ENCODE measurements at regions not wholly inside any gene's neighbourhood (a gene's known extent, or its start where the extent isn't known, plus 50 kb on each side); places are given as distances from the start of the nearest gene placed in this dataset.

GRCh38 chrX:39819921-39820849, 277.6 kb downstream of the BCOR start:
- H3K27me3 ChIP-seq = no peaks in the 10 kb centered on the region
- ATAC-seq (peak; percentile 47), DNase-seq (no peak)
- no peaks in the 10 kb centered on the region for H3K36me3 ChIP-seq (replicated peaks in 1 of 2; ENCODE audit: insufficient read depth in 1 of 2, low read depth in 2 of 2)
- H3K4me3 ChIP-seq = no peak overlapping the region
- intact Hi-C loops (cut with DNase I) = no loop called here
- H3K4me1 ChIP-seq = peaks cover 7% of the 10 kb centered on the region
- H3K9me3 ChIP-seq = no peaks in the 10 kb centered on the region
- H3K27ac ChIP-seq = no peak overlapping the region
- no peak for TF ChIP-seq CTCF (IDR thresholded peaks at IDR 0.05)
- TF ChIP-seq POLR2A (IDR thresholded peaks at IDR 0.05) = no peak
- 33 to 58% methylated on average over 11 to 28 of the region's 34 CpGs for WGBS, 2 donors

GRCh38 chrX:39820938-39821708, 276.6 kb downstream of the BCOR start:
- H3K4me1 ChIP-seq = peaks cover 8% of the 10 kb centered on the region
- TF ChIP-seq CTCF (IDR thresholded peaks at IDR 0.05) (no peak), POLR2A (IDR thresholded peaks at IDR 0.05) (no peak)
- no peak overlapping the region for H3K4me3 ChIP-seq
- DNase-seq (peak; percentile 7 to 35 (median 24)), ATAC-seq (peak; percentile 48)
- H3K27ac ChIP-seq = no peak overlapping the region
- H3K27me3 ChIP-seq = no peaks in the 10 kb centered on the region
- WGBS, 2 donors = 2% methylated on average over 40 of the region's 98 CpGs; no CpG with 5 or more reads in 1 of the 2 donors
- H3K9me3 ChIP-seq = no peaks in the 10 kb centered on the region
- intact Hi-C loops (cut with DNase I) = no loop called here
- H3K36me3 ChIP-seq (replicated peaks in 1 of 2; ENCODE audit: insufficient read depth in 1 of 2, low read depth in 2 of 2) = no peaks in the 10 kb centered on the region

- DNase-seq (no peak), ATAC-seq (no peak)
- H3K4me3 ChIP-seq = no peak overlapping the region
- H3K27me3 ChIP-seq = no peaks in the 10 kb centered on the region
- intact Hi-C loops (cut with DNase I) = no loop called here
- no peaks in the 10 kb centered on the region for H3K36me3 ChIP-seq (replicated peaks in 1 of 2; ENCODE audit: insufficient read depth in 1 of 2, low read depth in 2 of 2)
- peaks cover 13% of the 10 kb centered on the region for H3K4me1 ChIP-seq
- 26 to 67% methylated on average over 3 to 6 of the region's 26 CpGs for WGBS, 2 donors
- H3K9me3 ChIP-seq = no peaks in the 10 kb centered on the region
- TF ChIP-seq CTCF (IDR thresholded peaks at IDR 0.05) (no peak), POLR2A (IDR thresholded peaks at IDR 0.05) (no peak)
- no peak overlapping the region for H3K27ac ChIP-seq
Measured at GRCh38 chrX:39821709-39822095, 276.1 kb downstream of the BCOR start.

- H3K9me3 ChIP-seq = no peaks in the 10 kb centered on the region
- 86 to 92% methylated on average over 12 to 14 of the region's 15 CpGs for WGBS, 2 donors
- no peak overlapping the region for H3K4me3 ChIP-seq
- H3K4me1 ChIP-seq = peaks cover 19% of the 10 kb centered on the region
- no peak for ATAC-seq
- no peak for DNase-seq
- H3K27me3 ChIP-seq = no peaks in the 10 kb centered on the region
- intact Hi-C loops (cut with DNase I) = no loop called here
- H3K27ac ChIP-seq = no peak overlapping the region
- no peaks in the 10 kb centered on the region for H3K36me3 ChIP-seq (replicated peaks in 1 of 2; ENCODE audit: insufficient read depth in 1 of 2, low read depth in 2 of 2)
- TF ChIP-seq POLR2A (IDR thresholded peaks at IDR 0.05) (no peak), CTCF (IDR thresholded peaks at IDR 0.05) (no peak)
Measured at GRCh38 chrX:39822133-39822748, 275.5 kb downstream of the BCOR start.

Measured in body of pancreas (tissue), 4 donors.